A673 (cell line): ENCODE measurements at regions not wholly inside any gene's neighbourhood (a gene's known extent, or its start where the extent isn't known, plus 50 kb on each side); places are given as distances from the start of the nearest gene placed in this dataset.

ENCODE experiments used
- EZH2 ChIP-seq: fragments of 200-600 bp; sonication (generic); IDR thresholded peaks from 2 replicates; pipeline ENCODE4 v1.6.1; 2017; ENCODE audit warnings: borderline replicate concordance, low read depth, mild to moderate bottlenecking, mixed read lengths, antibody characterized with exemption, low read length; ENCODE audit not compliant: poor library complexity, severe bottlenecking
- TF ChIP-seq, protein P1 (sequence below): fragments of 300-800, 200-600 bp; sonication (generic); conservative IDR thresholded peaks from 2 replicates; pipeline ENCODE4 v1.5.1; 2017; ENCODE audit warnings: low read depth, mild to moderate bottlenecking, antibody characterized with exemption, low read length, moderate library complexity, mixed read lengths

- TF ChIP-seq, protein P1, sequence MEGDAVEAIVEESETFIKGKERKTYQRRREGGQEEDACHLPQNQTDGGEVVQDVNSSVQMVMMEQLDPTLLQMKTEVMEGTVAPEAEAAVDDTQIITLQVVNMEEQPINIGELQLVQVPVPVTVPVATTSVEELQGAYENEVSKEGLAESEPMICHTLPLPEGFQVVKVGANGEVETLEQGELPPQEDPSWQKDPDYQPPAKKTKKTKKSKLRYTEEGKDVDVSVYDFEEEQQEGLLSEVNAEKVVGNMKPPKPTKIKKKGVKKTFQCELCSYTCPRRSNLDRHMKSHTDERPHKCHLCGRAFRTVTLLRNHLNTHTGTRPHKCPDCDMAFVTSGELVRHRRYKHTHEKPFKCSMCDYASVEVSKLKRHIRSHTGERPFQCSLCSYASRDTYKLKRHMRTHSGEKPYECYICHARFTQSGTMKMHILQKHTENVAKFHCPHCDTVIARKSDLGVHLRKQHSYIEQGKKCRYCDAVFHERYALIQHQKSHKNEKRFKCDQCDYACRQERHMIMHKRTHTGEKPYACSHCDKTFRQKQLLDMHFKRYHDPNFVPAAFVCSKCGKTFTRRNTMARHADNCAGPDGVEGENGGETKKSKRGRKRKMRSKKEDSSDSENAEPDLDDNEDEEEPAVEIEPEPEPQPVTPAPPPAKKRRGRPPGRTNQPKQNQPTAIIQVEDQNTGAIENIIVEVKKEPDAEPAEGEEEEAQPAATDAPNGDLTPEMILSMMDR: no peak
- no peak for TF ChIP-seq EZH2
These were observed 196.9 kb upstream of the ZNF184 start for GRCh38 chr6:27669624-27670301.
